Psoas muscle (tissue), 7 donors: ENCODE measurements at regions not wholly inside any gene's neighbourhood (a gene's known extent, or its start where the extent isn't known, plus 50 kb on each side); places are given as distances from the start of the nearest gene placed in this dataset.

Experiments used
- ATAC-seq, 4 donors: fragments of 200-7000 bp; cut with Tn5 transposase; one replicate each; pipeline ENCODE4 v1.9.1; 2020; ENCODE audit warnings: moderate library complexity in 3 of 4, mild to moderate bottlenecking in 2 of 4
- DNase-seq, 2 donors: peaks; one replicate each; pipeline ENCODE4 v3.0.0-alpha.2; 2020
- H3K27ac ChIP-seq: fragments of 200-600 bp; one replicate; pipeline ENCODE4 v1.8.0; 2022
- H3K27me3 ChIP-seq, 3 donors: fragments of 200-600 bp in 1 of 3; one replicate each; pipeline versions ENCODE4 v1.6.1 to v1.8.0; 2013 to 2022; ENCODE audit warnings: low read length in 2 of 3, mild to moderate bottlenecking in 2 of 3, moderate library complexity in 1 of 3; ENCODE audit not compliant: insufficient read depth in 3 of 3
- H3K36me3 ChIP-seq, 2 donors: fragments of 200-600 bp in 1 of 2; one replicate each; pipeline versions ENCODE4 v1.6.1 to v1.8.0; 2013 to 2022; ENCODE audit warnings: low read depth in 1 of 2, mild to moderate bottlenecking in 1 of 2, moderate library complexity in 1 of 2; ENCODE audit not compliant: insufficient read depth in 1 of 2
- H3K4me1 ChIP-seq: fragments of 200-600 bp; one replicate; pipeline ENCODE4 v1.8.0; 2022
- H3K4me3 ChIP-seq: fragments of 200-600 bp; one replicate; pipeline ENCODE4 v1.8.0; 2022; ENCODE audit warnings: mild to moderate bottlenecking
- H3K9me3 ChIP-seq: fragments of 200-600 bp; one replicate; pipeline ENCODE4 v1.8.0; 2022
- WGBS, 3 donors: extraction: QIAGEN DNeasy Blood & Tissue Kit; methylation state at CpG; one replicate each; pipeline versions ENCODE4 v1.1.6 to v1.1.7; 2013; 5-methylcytosine and 5-hydroxymethylcytosine counted together
- intact Hi-C, 2 donors: fragments of 100-400 bp; cut with DNase I; formaldehyde crosslinking; loops; one replicate each; pipeline versions ENCODE4 v1.11.0 to v1.14.2; 2022
- TF ChIP-seq, protein P1 (sequence below): fragments of 200-600 bp; IDR thresholded peaks from one replicate; pipeline ENCODE4 v1.8.0; 2022; ENCODE audit warnings: antibody characterized with exemption
- donor health status: healthy with polysubstance abuse.
- donor health status: DM: no; HTN: no; CAD: no; lungs with moderate emphysema.
- donor health status: Bipolar disorder and iron deficiency.
- donor health status: healthy.
- donor health status: DM: yes; HTN: yes; CAD: no.
- donor health status: DM: no; HTN: no; CAD: no.
- donor health status: DM: yes; HTN: yes; CAD: no.

DNA sequence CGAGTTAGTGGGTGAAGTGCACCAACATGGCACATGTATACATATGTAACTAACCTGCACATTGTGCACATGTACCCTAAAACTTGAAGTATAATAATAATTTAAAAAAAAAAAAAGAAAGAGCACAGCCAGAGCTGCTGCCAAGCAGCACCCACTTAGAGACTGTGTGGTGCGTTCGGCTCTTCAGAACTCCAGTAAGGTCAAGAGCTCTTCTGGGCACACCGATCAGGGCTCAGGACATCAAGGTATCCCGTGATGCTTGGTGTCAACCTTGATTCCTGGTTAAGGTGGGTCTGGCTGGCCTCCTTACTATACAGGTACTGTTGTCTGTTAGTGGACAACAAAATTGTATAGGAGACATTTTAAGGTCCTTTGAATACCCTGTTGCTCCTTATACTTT is 385.7 kb upstream of the AKR1E2 start:
- Histone ChIP-seq H3K36me3 (no peaks in the 10 kb centered on the region), H3K27ac (no peak overlapping the region), H3K4me1 (no peaks in the 10 kb centered on the region), H3K4me3 (no peak overlapping the region), H3K27me3 (no peaks in the 10 kb centered on the region), H3K9me3 (peaks cover 20% of the 10 kb centered on the region)
- ATAC-seq, result no peak
- TF ChIP-seq, protein P1, sequence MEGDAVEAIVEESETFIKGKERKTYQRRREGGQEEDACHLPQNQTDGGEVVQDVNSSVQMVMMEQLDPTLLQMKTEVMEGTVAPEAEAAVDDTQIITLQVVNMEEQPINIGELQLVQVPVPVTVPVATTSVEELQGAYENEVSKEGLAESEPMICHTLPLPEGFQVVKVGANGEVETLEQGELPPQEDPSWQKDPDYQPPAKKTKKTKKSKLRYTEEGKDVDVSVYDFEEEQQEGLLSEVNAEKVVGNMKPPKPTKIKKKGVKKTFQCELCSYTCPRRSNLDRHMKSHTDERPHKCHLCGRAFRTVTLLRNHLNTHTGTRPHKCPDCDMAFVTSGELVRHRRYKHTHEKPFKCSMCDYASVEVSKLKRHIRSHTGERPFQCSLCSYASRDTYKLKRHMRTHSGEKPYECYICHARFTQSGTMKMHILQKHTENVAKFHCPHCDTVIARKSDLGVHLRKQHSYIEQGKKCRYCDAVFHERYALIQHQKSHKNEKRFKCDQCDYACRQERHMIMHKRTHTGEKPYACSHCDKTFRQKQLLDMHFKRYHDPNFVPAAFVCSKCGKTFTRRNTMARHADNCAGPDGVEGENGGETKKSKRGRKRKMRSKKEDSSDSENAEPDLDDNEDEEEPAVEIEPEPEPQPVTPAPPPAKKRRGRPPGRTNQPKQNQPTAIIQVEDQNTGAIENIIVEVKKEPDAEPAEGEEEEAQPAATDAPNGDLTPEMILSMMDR, result no peak
- DNase-seq, result no peak
- intact Hi-C loops, result no loop called here
- WGBS, 3 donors, result 95 to 98% (median 95%) methylated on average over 5 of the region's 5 CpGs

DNA sequence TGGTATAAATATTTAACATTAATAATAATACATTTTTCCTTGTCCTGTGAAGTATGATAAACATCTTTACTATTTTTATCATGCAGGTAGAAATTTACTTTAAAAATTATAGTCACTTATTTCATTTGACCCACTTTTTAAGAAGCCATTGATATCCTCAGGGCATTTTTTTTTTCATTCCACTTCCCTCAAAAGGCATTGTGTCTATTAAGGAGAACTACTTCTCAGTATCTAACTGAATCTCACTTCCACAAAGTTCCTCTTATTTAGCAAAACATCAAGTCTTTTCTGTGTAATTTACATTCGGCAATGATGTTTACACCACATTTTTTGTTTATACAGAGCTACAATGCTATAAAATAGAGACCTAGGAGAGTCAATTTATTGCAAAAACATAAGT is 388.2 kb upstream of the AKR1E2 start:
- no peaks in the 10 kb centered on the region for H3K4me1 ChIP-seq
- ATAC-seq (no peak), DNase-seq (no peak)
- WGBS, 3 donors, result 86 to 92% (median 91%) methylated on average over 1 of the region's 1 CpG
- H3K9me3 ChIP-seq, result peaks cover 6% of the 10 kb centered on the region
- TF ChIP-seq, protein P1, result no peak
- no peak overlapping the region for H3K4me3 ChIP-seq
- no peaks in the 10 kb centered on the region for H3K36me3 ChIP-seq
- no peak overlapping the region for H3K27ac ChIP-seq
- no peaks in the 10 kb centered on the region for H3K27me3 ChIP-seq
- intact Hi-C loops, result no loop called here

DNA sequence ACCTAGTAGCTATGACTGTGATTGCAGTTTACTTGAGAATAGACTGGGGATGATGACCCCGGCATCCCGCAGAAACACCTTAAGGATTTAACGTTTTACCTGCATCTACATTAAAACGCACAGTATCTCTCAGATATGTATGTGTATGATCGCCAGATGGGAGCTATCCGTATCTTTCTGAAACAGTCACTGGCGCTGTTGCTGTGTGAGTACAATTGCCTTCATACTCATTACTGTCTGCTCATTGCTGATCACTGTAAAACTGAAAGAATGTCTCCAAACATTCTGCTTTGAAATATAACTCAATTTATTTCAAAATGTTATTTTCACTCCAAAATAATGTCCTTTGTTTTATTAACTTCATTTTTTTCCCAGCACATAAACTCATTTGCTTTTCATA is 388.9 kb upstream of the AKR1E2 start:
- H3K27ac ChIP-seq, result no peak overlapping the region
- H3K4me3 ChIP-seq, result no peak overlapping the region
- H3K9me3 ChIP-seq, result no peaks in the 10 kb centered on the region
- ATAC-seq, result no peak
- intact Hi-C loops, result no loop called here
- H3K27me3 ChIP-seq, result no peaks in the 10 kb centered on the region
- 87 to 92% (median 89%) methylated on average over 7 of the region's 7 CpGs for WGBS, 3 donors
- H3K36me3 ChIP-seq, result no peaks in the 10 kb centered on the region
- TF ChIP-seq, protein P1, result no peak
- H3K4me1 ChIP-seq, result no peaks in the 10 kb centered on the region
- DNase-seq, result no peak

DNA sequence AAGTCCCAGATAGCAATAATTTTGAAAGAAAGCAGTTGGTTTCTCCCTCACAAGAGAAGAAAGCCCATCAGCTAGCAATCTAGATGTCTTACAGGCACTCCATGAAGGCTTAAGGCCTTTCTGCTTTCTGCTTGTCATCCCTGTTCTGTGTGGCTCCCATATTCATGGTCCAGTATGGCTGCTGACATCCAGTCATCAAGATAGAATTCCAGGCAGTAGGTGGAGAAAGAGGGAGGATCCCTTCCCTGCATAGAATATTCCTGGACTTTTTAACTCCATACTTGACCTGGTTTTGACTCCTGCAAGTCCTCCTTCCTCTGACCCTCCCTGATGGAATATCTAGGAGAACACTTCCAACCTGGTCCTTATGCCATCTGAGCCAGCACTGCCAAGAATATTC is 389.9 kb upstream of the AKR1E2 start:
- H3K9me3 ChIP-seq, result no peaks in the 10 kb centered on the region
- H3K36me3 ChIP-seq, result no peaks in the 10 kb centered on the region
- no peaks in the 10 kb centered on the region for H3K4me1 ChIP-seq
- ATAC-seq (no peak), DNase-seq (no peak)
- H3K4me3 ChIP-seq, result no peak overlapping the region
- TF ChIP-seq, protein P1, result no peak
- intact Hi-C loops, result no loop called here
- H3K27ac ChIP-seq, result no peak overlapping the region
- no peaks in the 10 kb centered on the region for H3K27me3 ChIP-seq

DNA sequence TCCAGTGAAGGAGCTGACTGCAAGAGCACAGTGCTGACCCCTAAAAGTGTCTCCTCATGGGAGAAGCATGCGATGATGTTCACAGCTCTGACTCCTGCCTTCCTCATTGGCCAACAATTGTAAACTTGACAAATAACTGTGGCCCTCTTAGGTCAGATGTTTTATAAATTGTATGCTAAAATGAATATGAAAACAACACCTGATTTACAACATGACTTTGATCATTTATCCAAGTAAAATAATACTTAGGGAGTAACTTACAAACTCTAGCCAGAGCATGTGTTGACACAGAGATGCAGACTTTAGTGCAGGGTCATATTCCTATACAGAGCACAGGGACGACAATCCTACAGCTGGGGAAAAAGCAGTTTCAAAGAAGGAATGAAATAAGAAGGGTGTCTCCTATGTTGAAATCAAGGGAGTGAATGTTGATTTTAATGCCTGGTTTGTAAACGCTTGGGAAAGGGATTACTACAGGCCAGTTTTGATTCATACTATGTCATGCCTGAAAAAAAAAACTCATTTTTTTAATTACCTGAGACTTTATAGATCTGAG is 391.4 kb upstream of the AKR1E2 start:
- no peak overlapping the region for H3K27ac ChIP-seq
- no peaks in the 10 kb centered on the region for H3K27me3 ChIP-seq
- WGBS, 3 donors, result 86 to 90% (median 87%) methylated on average over 3 of the region's 3 CpGs
- no peaks in the 10 kb centered on the region for H3K4me1 ChIP-seq
- no peak overlapping the region for H3K4me3 ChIP-seq
- intact Hi-C loops, result no loop called here
- H3K9me3 ChIP-seq, result no peaks in the 10 kb centered on the region
- TF ChIP-seq, protein P1, result no peak
- ATAC-seq (no peak), DNase-seq (no peak)
- H3K36me3 ChIP-seq, result no peaks in the 10 kb centered on the region
